Urinary bladder (tissue), 3 donors: ENCODE measurements at regions not wholly inside any gene's neighbourhood (a gene's known extent, or its start where the extent isn't known, plus 50 kb on each side); places are given as distances from the start of the nearest gene placed in this dataset.
"Not testable (repeated sequence)": the region's sequence is repeated elsewhere in the genome, so short reads cannot be mapped to it uniquely, and the experiment has no call there.

ENCODE experiments used
- DNase-seq: peaks from one replicate; pipeline ENCODE4 v3.0.0-alpha.2; 2015; ENCODE audit errors: extremely low spot score
- H3K27ac ChIP-seq: one replicate; pipeline ENCODE4 v1.5.1; 2013; ENCODE audit warnings: low read depth, mild to moderate bottlenecking, moderate library complexity
- H3K36me3 ChIP-seq: one replicate; pipeline ENCODE4 v1.6.1; 2013; ENCODE audit warnings: mild to moderate bottlenecking, moderate library complexity; ENCODE audit not compliant: insufficient read depth
- H3K4me1 ChIP-seq: one replicate; pipeline ENCODE4 v1.6.1; 2013; ENCODE audit warnings: mild to moderate bottlenecking, moderate library complexity; ENCODE audit not compliant: insufficient read depth
- H3K4me3 ChIP-seq: one replicate; pipeline ENCODE4 v1.5.1; 2013; ENCODE audit warnings: low read depth, low read length
- WGBS: extraction: QIAGEN DNeasy Blood & Tissue Kit; methylation state at CpG from one replicate; pipeline ENCODE4 v1.1.7; 2013; 5-methylcytosine and 5-hydroxymethylcytosine counted together
- donor health status: healthy with polysubstance abuse.
- donor health status: healthy.

DNA sequence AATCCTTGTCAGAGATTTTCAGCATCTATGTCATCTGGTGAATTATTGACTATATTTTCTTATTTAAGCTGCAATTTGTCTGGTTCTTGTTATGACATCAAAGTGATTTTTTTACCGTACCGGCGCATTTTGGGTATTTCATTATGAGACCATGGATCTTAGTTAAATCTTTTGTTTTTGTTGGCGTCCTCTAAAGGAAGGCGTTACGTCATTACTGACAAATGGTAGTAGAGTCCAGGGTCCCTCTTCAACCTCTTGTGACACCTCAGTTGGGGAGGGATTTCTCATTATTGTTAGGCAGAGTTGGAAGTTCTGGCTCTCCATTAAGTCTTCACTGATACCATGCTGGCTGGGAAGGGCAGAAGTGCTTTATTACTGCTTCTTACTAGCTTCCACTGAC is 175.8 kb upstream of the MMADHC start:
- 97% methylated on average over 6 of the region's 6 CpGs for WGBS
- Histone ChIP-seq H3K36me3 (no peaks in the 10 kb centered on the region), H3K27ac (no peak overlapping the region), H3K4me1 (no peaks in the 10 kb centered on the region), H3K4me3 (no peak overlapping the region)
- DNase-seq: no peak

DNA sequence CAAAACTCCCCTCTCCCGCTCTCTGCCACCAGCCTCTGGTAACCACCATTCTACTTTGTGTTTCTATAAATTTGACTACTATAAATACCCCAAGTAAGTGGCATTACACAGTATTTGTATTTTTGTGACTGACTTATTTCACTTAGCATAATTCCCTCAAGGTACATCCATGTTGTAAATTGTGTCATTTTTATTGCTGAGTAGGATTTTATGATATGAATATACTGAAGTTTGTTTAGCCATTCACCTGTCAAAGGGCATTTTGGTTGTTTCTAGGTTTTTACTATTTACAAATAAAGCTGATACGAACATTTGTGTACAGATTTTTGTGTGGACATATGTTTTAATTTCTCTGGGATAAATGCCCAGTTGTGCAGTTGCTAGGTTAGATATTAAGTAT is 174.0 kb upstream of the MMADHC start:
- 76% methylated on average over 2 of the region's 2 CpGs for WGBS
- Histone ChIP-seq H3K4me3 (no peak overlapping the region), H3K4me1 (no peaks in the 10 kb centered on the region), H3K27ac (no peak overlapping the region), H3K36me3 (no peaks in the 10 kb centered on the region)
- no peak for DNase-seq

DNA sequence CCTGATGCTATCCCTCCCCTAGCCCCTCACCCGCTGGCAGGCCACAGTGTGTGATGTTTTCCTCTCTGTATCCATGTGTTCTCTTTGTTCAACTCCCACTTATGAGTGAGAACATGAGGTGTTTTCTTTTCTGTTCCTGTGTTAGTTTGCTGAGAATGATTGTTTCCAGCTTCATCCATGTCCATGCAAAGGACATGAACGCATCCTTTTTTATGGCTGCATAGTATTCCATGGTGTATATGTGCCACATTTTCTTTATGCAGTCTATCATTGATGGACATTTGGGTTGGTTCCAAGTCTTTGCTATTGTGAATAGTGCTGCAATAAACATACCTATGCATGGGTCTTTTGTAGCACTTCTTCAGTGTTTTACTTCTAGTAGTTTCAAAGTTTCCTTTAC is 171.8 kb upstream of the MMADHC start:
- H3K36me3 ChIP-seq, H3K27ac ChIP-seq, H3K4me1 ChIP-seq, DNase-seq, H3K4me3 ChIP-seq: not testable (repeated sequence)
- 97% methylated on average over 2 of the region's 2 CpGs for WGBS

DNA sequence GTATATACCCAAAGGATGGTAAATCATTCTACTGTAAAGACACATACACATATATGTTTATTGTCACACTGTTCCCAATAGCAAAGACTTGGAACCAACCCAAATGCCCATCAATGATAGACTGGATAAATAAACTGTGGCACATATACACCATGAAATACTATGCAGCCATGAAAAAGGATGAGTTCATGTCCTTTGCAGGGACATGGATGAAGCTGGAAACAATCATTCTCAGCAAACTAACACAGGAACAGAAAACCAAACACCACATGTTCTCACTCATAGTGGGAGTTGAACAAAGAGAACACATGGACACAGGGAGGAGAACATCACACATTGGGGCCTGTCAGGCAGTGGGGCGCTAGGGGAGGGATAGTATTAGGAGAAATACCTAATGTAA is 167.1 kb upstream of the MMADHC start:
- 94% methylated on average over 1 of the region's 1 CpG for WGBS
- H3K27ac ChIP-seq, H3K4me3 ChIP-seq, H3K4me1 ChIP-seq, DNase-seq, H3K36me3 ChIP-seq: not testable (repeated sequence)

DNA sequence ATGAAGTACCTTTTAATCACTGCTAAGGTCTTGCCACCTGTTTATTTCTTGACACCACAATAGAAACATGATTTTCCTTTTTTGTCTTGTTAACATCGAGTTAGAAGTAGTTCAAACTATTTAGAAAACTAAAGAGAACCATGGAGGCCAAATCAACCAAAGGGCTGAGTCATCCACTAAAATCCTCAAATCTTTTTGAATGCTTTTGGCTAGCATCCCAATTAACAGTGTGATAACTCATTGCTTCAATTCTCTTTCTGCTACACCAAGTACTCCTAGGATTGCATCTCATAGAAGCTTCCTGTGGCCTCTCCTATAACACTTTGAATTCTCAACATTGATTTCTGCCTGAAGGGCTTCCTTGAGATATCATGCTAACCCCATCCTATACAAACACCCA is 159.9 kb upstream of the MMADHC start:
- 62% methylated on average over 1 of the region's 1 CpG for WGBS
- no peaks in the 10 kb centered on the region for H3K4me1 ChIP-seq
- no peak overlapping the region for H3K27ac ChIP-seq
- H3K36me3 ChIP-seq: no peaks in the 10 kb centered on the region
- DNase-seq: no peak
- H3K4me3 ChIP-seq: no peak overlapping the region

DNA sequence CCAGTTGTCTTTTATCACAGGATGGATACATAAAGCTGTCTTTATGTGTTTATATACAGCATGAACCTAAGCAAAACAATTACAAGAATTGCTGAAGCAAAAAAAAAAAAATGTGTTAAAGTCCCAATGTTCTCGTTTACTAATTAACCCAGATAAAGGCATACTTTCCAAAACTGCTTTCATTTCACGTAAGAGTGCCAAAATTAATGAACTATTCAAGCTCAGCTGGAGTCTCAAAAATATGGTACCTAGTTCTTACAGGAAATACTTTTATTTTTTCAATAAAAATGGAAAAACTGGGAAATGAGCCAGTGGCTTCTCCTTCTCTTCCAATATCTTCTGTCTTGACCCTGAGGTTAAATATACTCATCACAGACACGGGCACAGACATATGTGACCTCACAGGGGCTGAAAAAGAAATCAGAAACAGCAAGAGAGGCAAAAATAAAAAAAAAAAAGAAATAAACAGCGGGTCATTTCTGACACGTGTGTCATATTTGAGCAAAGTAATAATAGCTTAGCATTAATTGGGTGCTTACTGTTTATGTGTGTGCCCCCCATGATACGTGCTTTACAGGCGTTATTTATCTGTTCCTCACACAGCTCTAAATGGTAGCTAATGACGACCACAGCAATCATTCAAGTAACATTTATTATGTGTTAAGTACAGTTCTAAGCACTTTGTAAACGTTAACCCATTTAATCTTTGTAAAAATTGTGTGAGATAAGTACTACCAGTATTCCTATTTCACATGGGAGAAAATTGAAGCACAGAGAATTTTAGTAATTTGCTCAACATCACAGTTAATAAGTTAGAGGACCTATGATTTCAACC is 158.0 kb upstream of the MMADHC start:
- WGBS: 57% methylated on average over 9 of the region's 9 CpGs
- H3K4me1 ChIP-seq: no peaks in the 10 kb centered on the region
- H3K36me3 ChIP-seq: no peaks in the 10 kb centered on the region
- H3K27ac ChIP-seq: no peak overlapping the region
- H3K4me3 ChIP-seq: no peak overlapping the region
- DNase-seq: no peak

DNA sequence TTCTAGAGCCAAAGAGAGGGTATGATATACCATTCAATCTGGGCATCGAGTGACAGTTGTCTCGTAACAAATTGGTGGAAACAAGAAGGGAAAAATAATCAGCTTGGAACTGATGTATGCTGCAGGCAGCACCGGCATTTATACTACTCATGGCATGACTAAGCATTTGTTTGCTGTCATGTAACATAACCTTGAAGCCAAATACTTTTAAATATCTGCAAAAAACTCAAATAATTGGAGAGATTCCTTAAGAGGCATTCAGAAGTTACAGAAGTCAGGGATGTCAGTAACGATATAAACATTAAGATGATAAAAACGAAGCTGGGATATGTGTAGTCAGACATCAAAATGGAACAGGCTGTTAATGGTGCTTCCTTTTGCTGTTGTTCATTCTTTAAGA is 157.3 kb upstream of the MMADHC start:
- H3K4me3 ChIP-seq: no peak overlapping the region
- H3K36me3 ChIP-seq: no peaks in the 10 kb centered on the region
- no peak overlapping the region for H3K27ac ChIP-seq
- no peak for DNase-seq
- H3K4me1 ChIP-seq: no peaks in the 10 kb centered on the region
- 42% methylated on average over 5 of the region's 5 CpGs for WGBS

DNA sequence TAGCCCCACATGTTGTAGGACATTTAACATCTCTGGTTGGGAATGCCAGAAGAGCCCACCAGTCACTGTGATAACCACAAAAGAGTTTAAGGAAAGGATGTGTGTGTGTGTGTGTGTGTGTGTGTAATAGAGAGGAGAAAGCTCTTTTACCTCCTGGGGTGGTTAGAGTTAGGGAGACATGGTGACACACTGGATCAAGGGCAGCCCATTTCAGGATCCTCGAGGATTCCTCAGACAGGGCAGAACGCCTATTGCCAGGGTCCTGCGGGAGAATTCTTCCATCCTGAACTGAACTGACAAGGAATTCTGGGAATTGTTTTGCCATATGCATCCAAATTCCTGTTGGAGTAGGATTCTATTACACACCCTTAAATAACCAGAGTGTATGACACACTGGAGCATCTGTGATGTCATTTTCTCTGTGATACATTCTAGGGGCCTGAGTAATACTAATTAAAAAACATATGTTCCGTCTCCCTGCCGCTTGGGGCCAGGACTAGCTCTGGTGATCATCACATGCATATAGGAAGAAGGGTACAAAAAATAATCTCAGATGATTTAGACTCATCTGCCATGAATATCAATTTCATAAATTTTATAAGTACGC is 156.4 kb upstream of the MMADHC start:
- no peak for DNase-seq
- Histone ChIP-seq H3K36me3 (no peaks in the 10 kb centered on the region), H3K4me1 (no peaks in the 10 kb centered on the region), H3K4me3 (no peak overlapping the region), H3K27ac (no peak overlapping the region)
- 72% methylated on average over 6 of the region's 6 CpGs for WGBS

DNA sequence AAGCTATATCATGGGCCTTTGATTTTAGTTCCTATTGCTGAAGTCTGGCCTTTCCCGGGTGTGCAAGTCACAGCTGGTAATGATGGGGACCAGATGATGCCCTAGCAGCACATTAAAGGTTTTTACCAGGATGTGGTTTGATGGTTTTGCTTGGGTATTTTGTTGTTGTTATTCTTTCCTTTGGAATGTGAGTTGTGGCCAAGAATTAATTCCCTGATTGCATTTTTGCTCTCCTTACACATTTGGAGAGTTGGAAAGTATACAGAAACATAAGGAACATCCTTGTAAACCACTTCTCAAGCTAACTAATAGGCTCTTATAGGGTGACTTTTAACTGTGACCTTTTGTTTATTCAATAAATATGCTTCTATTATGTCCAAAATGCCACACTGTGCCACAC is 154.1 kb upstream of the MMADHC start:
- Histone ChIP-seq H3K36me3 (no peaks in the 10 kb centered on the region), H3K4me1 (no peaks in the 10 kb centered on the region), H3K27ac (no peak overlapping the region), H3K4me3 (no peak overlapping the region)
- DNase-seq: no peak
- WGBS: 77% methylated on average over 1 of the region's 1 CpG

DNA sequence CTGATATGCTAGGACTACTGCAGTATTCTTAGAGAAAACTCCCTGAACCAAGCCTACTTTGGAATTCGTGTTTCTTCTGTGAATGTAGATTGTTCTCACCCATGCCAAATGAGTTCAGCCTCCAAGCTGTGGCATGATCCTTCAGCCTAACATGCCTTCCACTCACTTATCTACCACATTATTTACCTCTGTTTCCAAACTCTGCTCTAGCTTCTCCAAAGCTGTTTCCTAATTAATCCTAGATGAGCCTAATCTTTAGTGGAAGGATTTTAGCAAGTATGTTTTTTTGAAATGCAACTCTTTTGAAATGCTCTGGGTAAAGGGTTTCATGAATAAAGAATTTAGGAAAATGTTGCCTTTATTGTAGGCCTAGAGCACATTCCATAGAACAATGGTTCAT is 152.9 kb upstream of the MMADHC start:
- WGBS: 68% methylated on average over 1 of the region's 1 CpG
- H3K4me1 ChIP-seq: no peaks in the 10 kb centered on the region
- no peak for DNase-seq
- H3K27ac ChIP-seq: no peak overlapping the region
- H3K36me3 ChIP-seq: no peaks in the 10 kb centered on the region
- no peak overlapping the region for H3K4me3 ChIP-seq

DNA sequence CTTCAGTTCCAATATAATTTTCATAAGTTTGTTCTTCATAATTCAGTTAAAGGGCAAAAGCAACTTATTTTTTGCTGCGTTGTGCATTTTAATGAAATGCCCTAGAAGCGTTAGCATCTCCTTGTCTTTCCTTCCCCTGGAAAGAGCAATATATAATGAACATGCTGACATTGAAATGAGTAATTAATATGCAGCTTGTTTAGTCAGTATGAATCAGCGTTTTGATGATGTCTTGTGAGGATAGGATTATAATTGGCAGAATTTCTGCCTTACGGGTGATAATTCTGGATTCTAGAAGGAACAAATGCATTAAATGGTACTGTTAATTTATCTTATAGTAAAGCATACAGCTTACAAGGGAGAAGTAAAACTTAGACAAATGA is 152.3 kb upstream of the MMADHC start:
- no peak for DNase-seq

DNA sequence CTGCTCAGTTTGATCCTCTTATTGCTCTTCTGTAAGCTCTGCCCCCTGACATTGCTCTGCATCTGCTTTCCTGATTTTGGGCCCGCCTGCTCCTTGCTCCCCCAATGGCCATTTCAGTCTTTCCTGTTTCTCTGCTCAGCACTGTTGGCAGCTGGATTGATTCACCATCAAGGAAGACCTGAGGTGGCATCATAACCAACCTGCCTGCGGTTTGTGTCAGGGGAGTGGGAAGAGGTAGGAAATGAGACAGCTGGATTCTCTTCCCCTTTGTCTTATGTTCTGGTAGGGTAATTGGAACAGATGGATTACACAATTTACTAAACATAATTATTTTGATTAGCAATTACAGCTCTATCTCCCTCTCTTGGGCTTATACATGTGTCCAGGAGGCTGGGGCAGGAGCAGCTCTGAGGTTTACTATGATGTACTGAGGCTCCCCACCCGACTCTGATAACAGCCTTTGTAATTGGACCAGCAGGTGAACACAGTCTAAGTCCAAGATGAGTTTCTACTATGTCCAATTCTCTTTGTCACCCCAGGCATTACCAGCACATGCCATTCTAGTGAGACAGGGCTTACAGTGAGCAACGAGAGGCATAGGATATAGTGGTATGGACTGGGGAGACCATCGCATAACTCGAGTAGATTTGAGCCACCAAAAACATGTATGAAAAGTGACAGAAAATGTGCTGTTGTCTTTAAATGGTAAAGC is 151.8 kb upstream of the MMADHC start:
- DNase-seq: no peak
- H3K4me1 ChIP-seq: no peaks in the 10 kb centered on the region
- no peaks in the 10 kb centered on the region for H3K36me3 ChIP-seq
- 94% methylated on average over 6 of the region's 6 CpGs for WGBS
- H3K27ac ChIP-seq: no peak overlapping the region
- no peak overlapping the region for H3K4me3 ChIP-seq

More for the DNA sequence above, 152.3 kb upstream of the MMADHC start:
- no peaks in the 10 kb centered on the region for H3K36me3 ChIP-seq
- no peak overlapping the region for H3K4me3 ChIP-seq
- no peaks in the 10 kb centered on the region for H3K4me1 ChIP-seq
- H3K27ac ChIP-seq: no peak overlapping the region
- WGBS: 96% methylated on average over 4 of the region's 4 CpGs

DNA sequence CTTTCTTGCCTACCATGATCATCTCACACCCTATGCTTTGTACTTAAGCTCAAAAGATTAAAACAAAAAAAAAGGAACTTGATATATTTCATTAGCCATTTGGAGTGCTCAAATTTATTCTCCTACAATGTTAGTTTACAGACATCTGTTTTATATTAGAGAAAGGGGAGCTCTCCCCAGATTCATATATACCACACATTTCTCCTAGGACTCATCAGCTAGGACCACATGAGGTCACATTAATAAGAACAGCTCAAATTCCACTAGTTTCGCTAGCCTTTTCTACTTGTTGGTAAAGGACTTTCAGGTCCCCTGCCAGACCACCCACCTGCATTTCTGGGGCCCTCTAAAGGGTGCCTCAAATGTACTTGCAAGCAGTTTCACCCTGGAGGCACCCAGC is 151.2 kb upstream of the MMADHC start:
- 93% methylated on average over 1 of the region's 1 CpG for WGBS
- Histone ChIP-seq H3K4me3 (no peak overlapping the region), H3K27ac (no peak overlapping the region), H3K4me1 (no peaks in the 10 kb centered on the region), H3K36me3 (no peaks in the 10 kb centered on the region)
- no peak for DNase-seq

DNA sequence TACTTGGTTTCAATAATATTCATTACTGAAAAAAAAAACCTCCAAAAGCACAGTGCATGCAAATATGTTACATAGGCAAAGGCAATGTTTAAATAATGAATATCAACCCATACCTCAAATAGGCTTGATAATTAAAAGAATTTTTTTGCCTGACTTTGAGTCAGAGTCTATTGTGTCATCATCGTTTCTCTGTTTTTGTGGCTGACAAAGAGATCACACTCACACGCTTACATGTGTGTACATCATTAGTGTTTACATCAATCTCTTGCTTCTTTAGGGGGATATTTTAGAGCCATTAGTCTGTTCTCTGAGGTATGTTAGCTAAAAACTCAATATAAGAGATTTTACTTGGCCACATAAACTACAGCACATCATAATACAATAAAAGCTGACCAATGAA is 150.3 kb upstream of the MMADHC start:
- Histone ChIP-seq H3K4me3 (no peak overlapping the region), H3K27ac (no peak overlapping the region), H3K36me3 (no peaks in the 10 kb centered on the region), H3K4me1 (no peaks in the 10 kb centered on the region)
- 95% methylated on average over 2 of the region's 2 CpGs for WGBS
- DNase-seq: no peak
